ENCODE measurements at regions not wholly inside any gene's neighbourhood (a gene's known extent, or its start where the extent isn't known, plus 50 kb on each side); places are given as distances from the start of the nearest gene placed in this dataset.

DNA sequence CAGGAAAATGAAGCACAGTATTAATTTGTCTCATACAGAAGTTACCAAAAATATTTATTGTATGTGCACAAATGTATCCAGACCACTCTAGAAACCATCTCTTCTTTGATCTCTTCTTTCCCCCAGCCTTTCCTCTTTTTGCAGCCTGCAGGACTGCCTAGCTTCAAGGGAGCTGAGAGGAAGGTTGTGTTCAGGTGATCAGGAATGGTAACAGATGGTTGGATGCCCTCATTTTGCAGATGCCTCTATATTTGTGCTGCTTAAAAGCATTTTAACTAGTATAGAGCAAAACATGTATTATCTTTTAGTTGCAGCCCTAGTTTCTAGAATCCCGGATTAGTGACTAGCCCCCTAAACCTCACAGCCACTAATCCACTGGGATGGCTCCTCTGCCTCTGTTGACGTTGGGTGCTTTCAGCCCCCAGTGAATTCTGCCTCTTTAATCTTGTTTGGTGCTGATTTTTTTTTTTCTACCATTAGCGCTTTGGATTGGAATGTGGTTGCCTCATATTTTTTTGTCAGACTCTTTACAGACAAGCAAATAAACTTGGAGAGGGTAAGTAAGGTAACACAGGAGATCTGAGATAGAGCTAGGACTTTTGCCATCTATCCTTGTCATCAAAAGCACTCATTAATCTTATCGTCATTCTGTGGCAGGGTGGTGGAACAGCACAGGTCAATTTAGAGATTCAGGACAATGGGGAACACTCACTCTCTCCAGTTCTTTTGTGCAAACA, 103.8 kb upstream of the NDUFV2 start (continued):
- TF ChIP-seq, protein P1, sequence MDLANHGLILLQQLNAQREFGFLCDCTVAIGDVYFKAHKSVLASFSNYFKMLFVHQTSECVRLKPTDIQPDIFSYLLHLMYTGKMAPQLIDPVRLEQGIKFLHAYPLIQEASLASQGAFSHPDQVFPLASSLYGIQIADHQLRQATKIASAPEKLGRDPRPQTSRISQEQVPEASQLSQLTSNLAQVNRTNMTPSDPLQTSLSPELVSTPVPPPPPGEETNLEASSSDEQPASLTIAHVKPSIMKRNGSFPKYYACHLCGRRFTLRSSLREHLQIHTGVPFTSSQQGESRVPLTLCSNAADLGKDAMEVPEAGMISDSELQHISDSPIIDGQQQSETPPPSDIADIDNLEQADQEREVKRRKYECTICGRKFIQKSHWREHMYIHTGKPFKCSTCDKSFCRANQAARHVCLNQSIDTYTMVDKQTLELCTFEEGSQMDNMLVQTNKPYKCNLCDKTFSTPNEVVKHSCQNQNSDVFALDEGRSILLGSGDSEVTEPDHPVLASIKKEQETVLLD (IDR thresholded peaks at IDR 0.05): 0 out of 2 replicates have a peak, but pooled peaks have one; percentile 54
- TF ChIP-seq NFIX (CRISPR knock-in tag; IDR thresholded peaks at IDR 0.05; ENCODE audit: low read depth): no peak
- TF ChIP-seq, protein P2, sequence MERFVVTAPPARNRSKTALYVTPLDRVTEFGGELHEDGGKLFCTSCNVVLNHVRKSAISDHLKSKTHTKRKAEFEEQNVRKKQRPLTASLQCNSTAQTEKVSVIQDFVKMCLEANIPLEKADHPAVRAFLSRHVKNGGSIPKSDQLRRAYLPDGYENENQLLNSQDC (CRISPR knock-in tag; IDR thresholded peaks at IDR 0.05): no peak
- TF ChIP-seq, protein P3, sequence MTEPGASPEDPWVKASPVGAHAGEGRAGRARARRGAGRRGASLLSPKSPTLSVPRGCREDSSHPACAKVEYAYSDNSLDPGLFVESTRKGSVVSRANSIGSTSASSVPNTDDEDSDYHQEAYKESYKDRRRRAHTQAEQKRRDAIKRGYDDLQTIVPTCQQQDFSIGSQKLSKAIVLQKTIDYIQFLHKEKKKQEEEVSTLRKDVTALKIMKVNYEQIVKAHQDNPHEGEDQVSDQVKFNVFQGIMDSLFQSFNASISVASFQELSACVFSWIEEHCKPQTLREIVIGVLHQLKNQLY (CRISPR knock-in tag; conservative IDR thresholded peaks at IDR 0.05): no peak
- TF ChIP-seq TRIM24 (IDR thresholded peaks at IDR 0.05): 0 out of 4 replicates have a peak, but pooled peaks of 1 of the 2 experiments have one; percentile 17
- TF ChIP-seq FOXJ2 (tag; IDR thresholded peaks at IDR 0.05): no peak
- TF ChIP-seq MYC (IDR thresholded peaks at IDR 0.05; ENCODE audit: low read depth, low read length): 0 out of 2 replicates have a peak, but pooled peaks have one; percentile 34
- TF ChIP-seq MYC (CRISPR knock-in tag; IDR thresholded peaks at IDR 0.05; ENCODE audit: borderline replicate concordance, low read depth): no peak
- TF ChIP-seq CBX5 (IDR thresholded peaks at IDR 0.05; ENCODE audit: borderline replicate concordance, low read depth): no peak
- TF ChIP-seq MTA1 (IDR thresholded peaks at IDR 0.05; ENCODE audit: borderline replicate concordance): peak; percentile 53; the same call in 1 of the 2 replicates
- peak; percentile 79; the same call in 1 of the 2 replicates for TF ChIP-seq MTA3 (IDR thresholded peaks at IDR 0.05; ENCODE audit: borderline replicate concordance)
- TF ChIP-seq RFX1 (IDR thresholded peaks at IDR 0.05): no peak
- TF ChIP-seq JUND (IDR thresholded peaks at IDR 0.05; ENCODE audit: borderline replicate concordance, low read depth, low read length): peak; percentile 54; the same call in 1 of the 2 replicates
- peak; percentile 75; the same call in 2 of the 3 replicates for TF ChIP-seq JUND (tag; IDR thresholded peaks at IDR 0.05; ENCODE audit: borderline replicate concordance, low read depth, low read length)
- TF ChIP-seq ZNF316 (IDR thresholded peaks at IDR 0.05): peak; percentile 48
- TF ChIP-seq NBN (IDR thresholded peaks at IDR 0.05; ENCODE audit: low read depth): 0 out of 2 replicates have a peak, but pooled peaks have one; percentile 37
- TF ChIP-seq DPF2 (IDR thresholded peaks at IDR 0.05): peak; percentile 78
- TF ChIP-seq SOX6 (IDR thresholded peaks at IDR 0.05): peak; percentile 75
- TF ChIP-seq ILF3 (IDR thresholded peaks at IDR 0.05; ENCODE audit: borderline replicate concordance): no peak
- TF ChIP-seq, protein P4, sequence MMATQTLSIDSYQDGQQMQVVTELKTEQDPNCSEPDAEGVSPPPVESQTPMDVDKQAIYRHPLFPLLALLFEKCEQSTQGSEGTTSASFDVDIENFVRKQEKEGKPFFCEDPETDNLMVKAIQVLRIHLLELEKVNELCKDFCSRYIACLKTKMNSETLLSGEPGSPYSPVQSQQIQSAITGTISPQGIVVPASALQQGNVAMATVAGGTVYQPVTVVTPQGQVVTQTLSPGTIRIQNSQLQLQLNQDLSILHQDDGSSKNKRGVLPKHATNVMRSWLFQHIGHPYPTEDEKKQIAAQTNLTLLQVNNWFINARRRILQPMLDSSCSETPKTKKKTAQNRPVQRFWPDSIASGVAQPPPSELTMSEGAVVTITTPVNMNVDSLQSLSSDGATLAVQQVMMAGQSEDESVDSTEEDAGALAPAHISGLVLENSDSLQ (IDR thresholded peaks at IDR 0.05): peak; percentile 93
- TF ChIP-seq SMC3 (conservative IDR thresholded peaks at IDR 0.05; ENCODE audit: insufficient read depth, low read depth, low read length): no peak
- peak; percentile 77 for TF ChIP-seq ZNF384 (IDR thresholded peaks at IDR 0.05; ENCODE audit: low read depth, low read length)
- TF ChIP-seq, protein P5, sequence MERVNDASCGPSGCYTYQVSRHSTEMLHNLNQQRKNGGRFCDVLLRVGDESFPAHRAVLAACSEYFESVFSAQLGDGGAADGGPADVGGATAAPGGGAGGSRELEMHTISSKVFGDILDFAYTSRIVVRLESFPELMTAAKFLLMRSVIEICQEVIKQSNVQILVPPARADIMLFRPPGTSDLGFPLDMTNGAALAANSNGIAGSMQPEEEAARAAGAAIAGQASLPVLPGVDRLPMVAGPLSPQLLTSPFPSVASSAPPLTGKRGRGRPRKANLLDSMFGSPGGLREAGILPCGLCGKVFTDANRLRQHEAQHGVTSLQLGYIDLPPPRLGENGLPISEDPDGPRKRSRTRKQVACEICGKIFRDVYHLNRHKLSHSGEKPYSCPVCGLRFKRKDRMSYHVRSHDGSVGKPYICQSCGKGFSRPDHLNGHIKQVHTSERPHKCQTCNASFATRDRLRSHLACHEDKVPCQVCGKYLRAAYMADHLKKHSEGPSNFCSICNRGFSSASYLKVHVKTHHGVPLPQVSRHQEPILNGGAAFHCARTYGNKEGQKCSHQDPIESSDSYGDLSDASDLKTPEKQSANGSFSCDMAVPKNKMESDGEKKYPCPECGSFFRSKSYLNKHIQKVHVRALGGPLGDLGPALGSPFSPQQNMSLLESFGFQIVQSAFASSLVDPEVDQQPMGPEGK (CRISPR knock-in tag; IDR thresholded peaks at IDR 0.05; ENCODE audit: borderline replicate concordance): no peak
- peak; percentile 69 for TF ChIP-seq TCF3 (CRISPR knock-in tag; IDR thresholded peaks at IDR 0.05)
- no peak for TF ChIP-seq PHTF2 (CRISPR knock-in tag; IDR thresholded peaks at IDR 0.05)

All from K562 (cell line).